Stimulated activated naive CD8-positive, alpha-beta T cell treated with anti-CD3 and anti-CD28 coated beads, Interleukin-15, Interleukin-2, amounts not matched to agents 100 U/mL and 50 U/mL, for 24 hours (primary cell): ENCODE measurements at regions not wholly inside any gene's neighbourhood (a gene's known extent, or its start where the extent isn't known, plus 50 kb on each side); places are given as distances from the start of the nearest gene placed in this dataset.

Experiments used
- ATAC-seq: fragments of 150-1000 bp; cut with Tn5 transposase; one replicate; pipeline ENCODE4 v1.10.0; 2021
- DNase-seq: peaks from one replicate; pipeline ENCODE4 v3.0.0; 2021

GRCh38 chr22:49192857-49193250 is 634.8 kb downstream of the BRD1 start:
- no peak for DNase-seq
- ATAC-seq, result no peak

- ATAC-seq (no peak), DNase-seq (no peak)
These were observed 635.4 kb downstream of the BRD1 start for GRCh38 chr22:49192180-49192856.

GRCh38 chr22:49191506-49191980 is 636.1 kb downstream of the BRD1 start:
- ATAC-seq (no peak), DNase-seq (no peak)

- ATAC-seq (no peak), DNase-seq (no peak)
These were observed 636.7 kb downstream of the BRD1 start for GRCh38 chr22:49190816-49191505.

GRCh38 chr22:49189871-49190270 is 637.8 kb downstream of the BRD1 start:
- no peak for ATAC-seq
- no peak for DNase-seq

GRCh38 chr22:49188591-49188990 is 639.1 kb downstream of the BRD1 start:
- DNase-seq, result no peak
- no peak for ATAC-seq

GRCh38 chr22:49188091-49188490 is 639.6 kb downstream of the BRD1 start:
- DNase-seq (no peak), ATAC-seq (no peak)

- ATAC-seq (no peak), DNase-seq (no peak)
These were observed 640.9 kb downstream of the BRD1 start for GRCh38 chr22:49186762-49187161.

GRCh38 chr22:49186293-49186692 is 641.4 kb downstream of the BRD1 start:
- DNase-seq (no peak), ATAC-seq (no peak)

- no peak for DNase-seq
- ATAC-seq, result no peak
These were observed 642.2 kb downstream of the BRD1 start for GRCh38 chr22:49185312-49185969.

GRCh38 chr22:49184736-49185135 is 642.9 kb downstream of the BRD1 start:
- no peak for DNase-seq
- ATAC-seq, result no peak

GRCh38 chr22:49183826-49184216 is 643.9 kb downstream of the BRD1 start:
- no peak for DNase-seq
- ATAC-seq, result no peak

GRCh38 chr22:49183208-49183825 is 644.4 kb downstream of the BRD1 start:
- no peak for ATAC-seq
- no peak for DNase-seq

- DNase-seq, result no peak
- ATAC-seq, result no peak
These were observed 645.3 kb downstream of the BRD1 start for GRCh38 chr22:49182416-49182815.

- DNase-seq (no peak), ATAC-seq (no peak)
These were observed 645.7 kb downstream of the BRD1 start for GRCh38 chr22:49181942-49182341.

GRCh38 chr22:49181431-49181830 is 646.2 kb downstream of the BRD1 start:
- DNase-seq (no peak), ATAC-seq (no peak)

GRCh38 chr22:49180683-49181024 is 647.0 kb downstream of the BRD1 start:
- DNase-seq (no peak), ATAC-seq (no peak)

GRCh38 chr22:49179886-49180682 is 647.6 kb downstream of the BRD1 start:
- DNase-seq (no peak), ATAC-seq (no peak)

- ATAC-seq (no peak), DNase-seq (no peak)
These were observed 648.5 kb downstream of the BRD1 start for GRCh38 chr22:49179175-49179574.

GRCh38 chr22:49178246-49179005 is 649.2 kb downstream of the BRD1 start:
- DNase-seq, result no peak
- no peak for ATAC-seq

GRCh38 chr22:49177666-49178065 is 650.0 kb downstream of the BRD1 start:
- DNase-seq (no peak), ATAC-seq (no peak)
